ENCODE measurements at regions not wholly inside any gene's neighbourhood (a gene's known extent, or its start where the extent isn't known, plus 50 kb on each side); places are given as distances from the start of the nearest gene placed in this dataset.

DNA sequence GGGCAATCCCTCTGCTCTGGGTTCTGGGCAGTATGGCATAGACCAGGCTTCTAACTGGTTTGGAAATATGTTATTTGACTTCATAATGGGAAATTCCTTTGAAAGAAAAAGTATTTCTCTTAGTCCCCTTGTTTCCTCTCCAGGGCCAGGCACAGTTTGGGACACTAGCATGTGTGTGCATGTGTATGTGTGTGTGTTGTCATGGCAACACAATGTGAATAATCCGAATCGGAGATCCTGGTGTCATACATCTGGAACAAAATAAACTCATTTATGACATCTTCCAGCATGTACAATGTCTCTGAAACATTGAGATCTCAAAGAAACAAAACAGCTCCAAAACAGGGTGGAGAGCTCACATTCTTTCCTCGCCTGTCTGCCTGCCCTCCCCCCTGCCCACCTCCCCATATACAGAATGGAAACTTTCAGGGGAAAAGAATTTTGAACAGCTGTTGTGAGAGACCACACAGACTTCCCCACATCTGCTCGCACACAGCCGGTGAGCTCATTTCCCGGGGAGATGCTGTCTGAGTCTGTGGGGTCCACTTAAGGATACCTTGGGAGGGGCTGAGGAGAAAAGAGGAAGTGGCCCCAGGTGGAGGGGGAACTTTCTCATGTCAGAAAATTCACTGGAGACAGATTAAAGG is 55.5 kb upstream of the PARP11 start:
- POLR2A ChIA-PET, result no interaction called here
- CTCF ChIA-PET, result no interaction called here
- ATAC-seq, result no peak
- no peak overlapping the region for H3K4me3 ChIP-seq (replicated peaks in 1 of 2; ENCODE audit: low read depth in 1 of 2, low read length in 2 of 2)
- no peak for DNase-seq (ENCODE audit: low read depth, low spot score)
- RAD21 ChIA-PET (ENCODE audit: low non-redundant PET in 1 of 2, low total read pairs in 2 of 2, uncharacterized antibody in 2 of 2, unreplicated experiment in 2 of 2), result no interaction called here
- no TSS peak for BruUV-seq (replicated peaks)
- H2AFZ ChIP-seq (ENCODE audit: low read depth, low read length, poor library complexity, severe bottlenecking), result no peak overlapping the region
- H3K9me3 ChIP-seq (ENCODE audit: control insufficient read depth in 1 of 2, insufficient read depth in 1 of 2, low read depth in 1 of 2, low read length in 2 of 2), result no peaks in the 10 kb centered on the region
- intact Hi-C loops (cut with micrococcal nuclease), result no loop called here
- H3K9ac ChIP-seq (ENCODE audit: low read length), result no peak overlapping the region
- no peak overlapping the region for H3K4me2 ChIP-seq (ENCODE audit: low read length)
- H3K4me1 ChIP-seq (ENCODE audit: control insufficient read depth in 1 of 2, insufficient read depth in 2 of 2, low read length in 2 of 2), result no peaks in the 10 kb centered on the region
- no peak overlapping the region for H3K27ac ChIP-seq (ENCODE audit: low read depth, low read length)
- no peaks in the 10 kb centered on the region for H3K79me2 ChIP-seq (ENCODE audit: insufficient read depth, low read length)
- H3K9me2 ChIP-seq (ENCODE audit: insufficient read depth), result no peaks in the 10 kb centered on the region
- TF ChIP-seq, protein P1, sequence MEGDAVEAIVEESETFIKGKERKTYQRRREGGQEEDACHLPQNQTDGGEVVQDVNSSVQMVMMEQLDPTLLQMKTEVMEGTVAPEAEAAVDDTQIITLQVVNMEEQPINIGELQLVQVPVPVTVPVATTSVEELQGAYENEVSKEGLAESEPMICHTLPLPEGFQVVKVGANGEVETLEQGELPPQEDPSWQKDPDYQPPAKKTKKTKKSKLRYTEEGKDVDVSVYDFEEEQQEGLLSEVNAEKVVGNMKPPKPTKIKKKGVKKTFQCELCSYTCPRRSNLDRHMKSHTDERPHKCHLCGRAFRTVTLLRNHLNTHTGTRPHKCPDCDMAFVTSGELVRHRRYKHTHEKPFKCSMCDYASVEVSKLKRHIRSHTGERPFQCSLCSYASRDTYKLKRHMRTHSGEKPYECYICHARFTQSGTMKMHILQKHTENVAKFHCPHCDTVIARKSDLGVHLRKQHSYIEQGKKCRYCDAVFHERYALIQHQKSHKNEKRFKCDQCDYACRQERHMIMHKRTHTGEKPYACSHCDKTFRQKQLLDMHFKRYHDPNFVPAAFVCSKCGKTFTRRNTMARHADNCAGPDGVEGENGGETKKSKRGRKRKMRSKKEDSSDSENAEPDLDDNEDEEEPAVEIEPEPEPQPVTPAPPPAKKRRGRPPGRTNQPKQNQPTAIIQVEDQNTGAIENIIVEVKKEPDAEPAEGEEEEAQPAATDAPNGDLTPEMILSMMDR (IDR thresholded peaks at IDR 0.05 in 2 of 3, conservative IDR thresholded peaks at IDR 0.05 in 1 of 3; ENCODE audit: borderline replicate concordance in 1 of 3, insufficient read depth in 1 of 3, low read depth in 2 of 3, low read length in 2 of 3), result no peak
- TF ChIP-seq EZH2phosphoT487 (IDR thresholded peaks at IDR 0.05; ENCODE audit: borderline replicate concordance) (no peak), ELF1 (IDR thresholded peaks at IDR 0.05; ENCODE audit: borderline replicate concordance, low read depth) (no peak), ZNF274 (IDR thresholded peaks at IDR 0.05; ENCODE audit: low read depth, low read length) (no peak), JUND (IDR thresholded peaks at IDR 0.05) (no peak), MAX (IDR thresholded peaks at IDR 0.05) (no peak)
- TF ChIP-seq, protein P2, sequence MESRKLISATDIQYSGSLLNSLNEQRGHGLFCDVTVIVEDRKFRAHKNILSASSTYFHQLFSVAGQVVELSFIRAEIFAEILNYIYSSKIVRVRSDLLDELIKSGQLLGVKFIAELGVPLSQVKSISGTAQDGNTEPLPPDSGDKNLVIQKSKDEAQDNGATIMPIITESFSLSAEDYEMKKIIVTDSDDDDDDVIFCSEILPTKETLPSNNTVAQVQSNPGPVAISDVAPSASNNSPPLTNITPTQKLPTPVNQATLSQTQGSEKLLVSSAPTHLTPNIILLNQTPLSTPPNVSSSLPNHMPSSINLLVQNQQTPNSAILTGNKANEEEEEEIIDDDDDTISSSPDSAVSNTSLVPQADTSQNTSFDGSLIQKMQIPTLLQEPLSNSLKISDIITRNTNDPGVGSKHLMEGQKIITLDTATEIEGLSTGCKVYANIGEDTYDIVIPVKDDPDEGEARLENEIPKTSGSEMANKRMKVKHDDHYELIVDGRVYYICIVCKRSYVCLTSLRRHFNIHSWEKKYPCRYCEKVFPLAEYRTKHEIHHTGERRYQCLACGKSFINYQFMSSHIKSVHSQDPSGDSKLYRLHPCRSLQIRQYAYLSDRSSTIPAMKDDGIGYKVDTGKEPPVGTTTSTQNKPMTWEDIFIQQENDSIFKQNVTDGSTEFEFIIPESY (IDR thresholded peaks at IDR 0.05; ENCODE audit: extremely low read depth, insufficient replicate concordance, low read length), result no peak
- H4K20me1 ChIP-seq (ENCODE audit: insufficient read depth), result no peaks in the 10 kb centered on the region
- H3K27me3 ChIP-seq (ENCODE audit: insufficient read depth, low read length), result peaks cover 94% of the 10 kb centered on the region
- no peaks in the 10 kb centered on the region for H3K36me3 ChIP-seq (ENCODE audit: control insufficient read depth in 1 of 2, insufficient read depth in 2 of 2, low read length in 2 of 2)

Data from HCT116 (cell line).